ENCODE measurements at regions not wholly inside any gene's neighbourhood (a gene's known extent, or its start where the extent isn't known, plus 50 kb on each side); places are given as distances from the start of the nearest gene placed in this dataset.

- TF ChIP-seq, protein P1, sequence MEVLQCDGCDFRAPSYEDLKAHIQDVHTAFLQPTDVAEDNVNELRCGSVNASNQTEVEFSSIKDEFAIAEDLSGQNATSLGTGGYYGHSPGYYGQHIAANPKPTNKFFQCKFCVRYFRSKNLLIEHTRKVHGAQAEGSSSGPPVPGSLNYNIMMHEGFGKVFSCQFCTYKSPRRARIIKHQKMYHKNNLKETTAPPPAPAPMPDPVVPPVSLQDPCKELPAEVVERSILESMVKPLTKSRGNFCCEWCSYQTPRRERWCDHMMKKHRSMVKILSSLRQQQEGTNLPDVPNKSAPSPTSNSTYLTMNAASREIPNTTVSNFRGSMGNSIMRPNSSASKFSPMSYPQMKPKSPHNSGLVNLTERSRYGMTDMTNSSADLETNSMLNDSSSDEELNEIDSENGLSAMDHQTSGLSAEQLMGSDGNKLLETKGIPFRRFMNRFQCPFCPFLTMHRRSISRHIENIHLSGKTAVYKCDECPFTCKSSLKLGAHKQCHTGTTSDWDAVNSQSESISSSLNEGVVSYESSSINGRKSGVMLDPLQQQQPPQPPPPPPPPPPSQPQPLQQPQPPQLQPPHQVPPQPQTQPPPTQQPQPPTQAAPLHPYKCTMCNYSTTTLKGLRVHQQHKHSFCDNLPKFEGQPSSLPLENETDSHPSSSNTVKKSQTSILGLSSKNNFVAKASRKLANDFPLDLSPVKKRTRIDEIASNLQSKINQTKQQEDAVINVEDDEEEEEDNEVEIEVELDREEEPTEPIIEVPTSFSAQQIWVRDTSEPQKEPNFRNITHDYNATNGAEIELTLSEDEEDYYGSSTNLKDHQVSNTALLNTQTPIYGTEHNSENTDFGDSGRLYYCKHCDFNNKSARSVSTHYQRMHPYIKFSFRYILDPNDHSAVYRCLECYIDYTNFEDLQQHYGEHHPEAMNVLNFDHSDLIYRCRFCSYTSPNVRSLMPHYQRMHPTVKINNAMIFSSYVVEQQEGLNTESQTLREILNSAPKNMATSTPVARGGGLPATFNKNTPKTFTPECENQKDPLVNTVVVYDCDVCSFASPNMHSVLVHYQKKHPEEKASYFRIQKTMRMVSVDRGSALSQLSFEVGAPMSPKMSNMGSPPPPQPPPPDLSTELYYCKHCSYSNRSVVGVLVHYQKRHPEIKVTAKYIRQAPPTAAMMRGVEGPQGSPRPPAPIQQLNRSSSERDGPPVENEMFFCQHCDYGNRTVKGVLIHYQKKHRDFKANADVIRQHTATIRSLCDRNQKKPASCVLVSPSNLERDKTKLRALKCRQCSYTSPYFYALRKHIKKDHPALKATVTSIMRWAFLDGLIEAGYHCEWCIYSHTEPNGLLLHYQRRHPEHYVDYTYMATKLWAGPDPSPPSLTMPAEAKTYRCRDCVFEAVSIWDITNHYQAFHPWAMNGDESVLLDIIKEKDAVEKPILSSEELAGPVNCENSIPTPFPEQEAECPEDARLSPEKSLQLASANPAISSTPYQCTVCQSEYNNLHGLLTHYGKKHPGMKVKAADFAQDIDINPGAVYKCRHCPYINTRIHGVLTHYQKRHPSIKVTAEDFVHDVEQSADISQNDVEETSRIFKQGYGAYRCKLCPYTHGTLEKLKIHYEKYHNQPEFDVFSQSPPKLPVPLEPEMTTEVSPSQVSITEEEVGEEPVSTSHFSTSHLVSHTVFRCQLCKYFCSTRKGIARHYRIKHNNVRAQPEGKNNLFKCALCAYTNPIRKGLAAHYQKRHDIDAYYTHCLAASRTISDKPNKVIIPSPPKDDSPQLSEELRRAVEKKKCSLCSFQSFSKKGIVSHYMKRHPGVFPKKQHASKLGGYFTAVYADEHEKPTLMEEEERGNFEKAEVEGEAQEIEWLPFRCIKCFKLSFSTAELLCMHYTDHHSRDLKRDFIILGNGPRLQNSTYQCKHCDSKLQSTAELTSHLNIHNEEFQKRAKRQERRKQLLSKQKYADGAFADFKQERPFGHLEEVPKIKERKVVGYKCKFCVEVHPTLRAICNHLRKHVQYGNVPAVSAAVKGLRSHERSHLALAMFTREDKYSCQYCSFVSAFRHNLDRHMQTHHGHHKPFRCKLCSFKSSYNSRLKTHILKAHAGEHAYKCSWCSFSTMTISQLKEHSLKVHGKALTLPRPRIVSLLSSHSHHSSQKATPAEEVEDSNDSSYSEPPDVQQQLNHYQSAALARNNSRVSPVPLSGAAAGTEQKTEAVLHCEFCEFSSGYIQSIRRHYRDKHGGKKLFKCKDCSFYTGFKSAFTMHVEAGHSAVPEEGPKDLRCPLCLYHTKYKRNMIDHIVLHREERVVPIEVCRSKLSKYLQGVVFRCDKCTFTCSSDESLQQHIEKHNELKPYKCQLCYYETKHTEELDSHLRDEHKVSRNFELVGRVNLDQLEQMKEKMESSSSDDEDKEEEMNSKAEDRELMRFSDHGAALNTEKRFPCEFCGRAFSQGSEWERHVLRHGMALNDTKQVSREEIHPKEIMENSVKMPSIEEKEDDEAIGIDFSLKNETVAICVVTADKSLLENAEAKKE (CRISPR knock-in tag; IDR thresholded peaks at IDR 0.05), result no peak
- no peak for TF ChIP-seq ZNF114 (CRISPR knock-in tag; IDR thresholded peaks at IDR 0.05)
Measured at GRCh38 chrX:25067271-25068172, 51.8 kb upstream of the ARX start (continued).

- TF ChIP-seq CREB1 (CRISPR knock-in tag; IDR thresholded peaks at IDR 0.05; ENCODE audit: low read depth) (no peak), NANOG (IDR thresholded peaks at IDR 0.05; ENCODE audit: borderline replicate concordance) (no peak), ZNF114 (CRISPR knock-in tag; IDR thresholded peaks at IDR 0.05) (no peak), ZNF331 (CRISPR knock-in tag; IDR thresholded peaks at IDR 0.05; ENCODE audit: low read depth) (no peak), POLR2AphosphoS5 (IDR thresholded peaks at IDR 0.05; ENCODE audit: low read depth) (no peak), JUNB (IDR thresholded peaks at IDR 0.05; ENCODE audit: unreplicated experiment) (no peak)
- TF ChIP-seq, protein P2, sequence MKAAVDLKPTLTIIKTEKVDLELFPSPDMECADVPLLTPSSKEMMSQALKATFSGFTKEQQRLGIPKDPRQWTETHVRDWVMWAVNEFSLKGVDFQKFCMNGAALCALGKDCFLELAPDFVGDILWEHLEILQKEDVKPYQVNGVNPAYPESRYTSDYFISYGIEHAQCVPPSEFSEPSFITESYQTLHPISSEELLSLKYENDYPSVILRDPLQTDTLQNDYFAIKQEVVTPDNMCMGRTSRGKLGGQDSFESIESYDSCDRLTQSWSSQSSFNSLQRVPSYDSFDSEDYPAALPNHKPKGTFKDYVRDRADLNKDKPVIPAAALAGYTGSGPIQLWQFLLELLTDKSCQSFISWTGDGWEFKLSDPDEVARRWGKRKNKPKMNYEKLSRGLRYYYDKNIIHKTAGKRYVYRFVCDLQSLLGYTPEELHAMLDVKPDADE (IDR thresholded peaks at IDR 0.05), result no peak
- TF ChIP-seq, protein P1 (CRISPR knock-in tag; IDR thresholded peaks at IDR 0.05), result no peak
- no peak for ATAC-seq
Measured at GRCh38 chrX:25066131-25066530, 50.4 kb upstream of the ARX start.

More at GRCh38 chrX:25066131-25066530, 50.4 kb upstream of the ARX start:
- H2AFZ ChIP-seq, result no peak overlapping the region
- H3K4me3 ChIP-seq, result no peak overlapping the region
- no peaks in the 10 kb centered on the region for H3K4me1 Mint-ChIP-seq
- no peaks in the 10 kb centered on the region for H4K20me1 ChIP-seq (replicated peaks; ENCODE audit: insufficient read depth)
- peaks cover 6% of the 10 kb centered on the region; the same call in 2 of the 3 replicates for H3K9me3 Mint-ChIP-seq
- no peak overlapping the region for H3K27ac Mint-ChIP-seq
- H3K27me3 Mint-ChIP-seq (ENCODE audit: insufficient read depth, low read depth, poor library complexity), result peaks cover 2% of the 10 kb centered on the region
- no peaks in the 10 kb centered on the region for H3K79me2 ChIP-seq (replicated peaks; ENCODE audit: insufficient read depth)
- H3K27ac ChIP-seq (ENCODE audit: low read depth), result no peak overlapping the region
- no peaks in the 10 kb centered on the region for H3K9me2 ChIP-seq (ENCODE audit: insufficient read depth)
- H3K36me3 Mint-ChIP-seq (ENCODE audit: low read depth), result no peaks in the 10 kb centered on the region
- H3K4me3 Mint-ChIP-seq, result no peak overlapping the region
- H3K4me1 ChIP-seq (ENCODE audit: insufficient read depth), result no peaks in the 10 kb centered on the region
- H3K27me3 ChIP-seq (ENCODE audit: insufficient read depth), result no peaks in the 10 kb centered on the region
- H3K4me2 ChIP-seq, result no peak overlapping the region
- no peak for DNase-seq (ENCODE audit: low spot score)
- H3K36me3 ChIP-seq (ENCODE audit: insufficient read depth), result no peaks in the 10 kb centered on the region
- no peaks in the 10 kb centered on the region for H3F3A ChIP-seq (replicated peaks; ENCODE audit: low read depth)
